ENCODE measurements at regions not wholly inside any gene's neighbourhood (a gene's known extent, or its start where the extent isn't known, plus 50 kb on each side); places are given as distances from the start of the nearest gene placed in this dataset.

GRCh38 chr4:98801259-98801725, 127.6 kb downstream of the EIF4E start:
- DNase-seq (ENCODE audit: low read depth, low spot score), result no peak
- Histone ChIP-seq H3K9ac (ENCODE audit: insufficient read length) (no peak overlapping the region), H3K27ac (no peak overlapping the region), H3K9me3 (ENCODE audit: low read depth, low read length) (no peaks in the 10 kb centered on the region), H3K36me3 (ENCODE audit: insufficient read depth, low read length) (no peaks in the 10 kb centered on the region), H3K4me3 (no peak overlapping the region)
- TF ChIP-seq FOXP2 (optimal IDR thresholded peaks at IDR 0.05; ENCODE audit: control extremely low read depth, extremely low read length, insufficient read depth) (no peak), POLR2AphosphoS5 (IDR thresholded peaks at IDR 0.05; ENCODE audit: borderline replicate concordance, low read depth, low read length) (no peak), EZH2 (IDR thresholded peaks at IDR 0.05) (no peak)

GRCh38 chr4:98796991-98797390, 131.9 kb downstream of the EIF4E start:
- H3K27ac ChIP-seq, result peak overlapping the region; percentile 70
- no peak overlapping the region for H3K9ac ChIP-seq (ENCODE audit: insufficient read length)
- H3K9me3 ChIP-seq (ENCODE audit: low read depth, low read length), result no peaks in the 10 kb centered on the region
- peak; percentile 75 for DNase-seq (ENCODE audit: low read depth, low spot score)
- TF ChIP-seq FOXP2 (optimal IDR thresholded peaks at IDR 0.05; ENCODE audit: control extremely low read depth, extremely low read length, insufficient read depth) (no peak), POLR2AphosphoS5 (IDR thresholded peaks at IDR 0.05; ENCODE audit: borderline replicate concordance, low read depth, low read length) (no peak), EZH2 (IDR thresholded peaks at IDR 0.05) (no peak)
- H3K36me3 ChIP-seq (ENCODE audit: insufficient read depth, low read length), result no peaks in the 10 kb centered on the region
- peak overlapping the region; percentile 61 for H3K4me3 ChIP-seq

- Histone ChIP-seq H3K4me3 (no peak overlapping the region), H3K9me3 (ENCODE audit: low read depth, low read length) (no peaks in the 10 kb centered on the region), H3K9ac (ENCODE audit: insufficient read length) (no peak overlapping the region), H3K36me3 (ENCODE audit: insufficient read depth, low read length) (no peaks in the 10 kb centered on the region), H3K27ac (peak overlapping the region; percentile 62; the same call in 1 of the 2 replicates)
- peak; percentile 74 for DNase-seq (ENCODE audit: low read depth, low spot score)
- no peak for TF ChIP-seq POLR2AphosphoS5 (IDR thresholded peaks at IDR 0.05; ENCODE audit: borderline replicate concordance, low read depth, low read length)
- no peak for TF ChIP-seq EZH2 (IDR thresholded peaks at IDR 0.05)
- no peak for TF ChIP-seq FOXP2 (optimal IDR thresholded peaks at IDR 0.05; ENCODE audit: control extremely low read depth, extremely low read length, insufficient read depth)
Observed at GRCh38 chr4:98794565-98795205, 134.2 kb downstream of the EIF4E start.

GRCh38 chr4:98793658-98794057, 135.2 kb upstream of the TSPAN5 start:
- no peak for TF ChIP-seq FOXP2 (optimal IDR thresholded peaks at IDR 0.05; ENCODE audit: control extremely low read depth, extremely low read length, insufficient read depth)
- no peak for TF ChIP-seq EZH2 (IDR thresholded peaks at IDR 0.05)
- no peak for TF ChIP-seq POLR2AphosphoS5 (IDR thresholded peaks at IDR 0.05; ENCODE audit: borderline replicate concordance, low read depth, low read length)
- no peaks in the 10 kb centered on the region for H3K36me3 ChIP-seq (ENCODE audit: insufficient read depth, low read length)
- no peak overlapping the region for H3K27ac ChIP-seq
- DNase-seq (ENCODE audit: low read depth, low spot score), result no peak
- no peak overlapping the region for H3K9ac ChIP-seq (ENCODE audit: insufficient read length)
- H3K9me3 ChIP-seq (ENCODE audit: low read depth, low read length), result no peaks in the 10 kb centered on the region
- no peak overlapping the region for H3K4me3 ChIP-seq

GRCh38 chr4:98786866-98787265, 128.5 kb upstream of the TSPAN5 start:
- DNase-seq (ENCODE audit: low read depth, low spot score), result no peak
- Histone ChIP-seq H3K4me3 (no peak overlapping the region), H3K9me3 (ENCODE audit: low read depth, low read length) (no peaks in the 10 kb centered on the region), H3K9ac (ENCODE audit: insufficient read length) (no peak overlapping the region), H3K27ac (no peak overlapping the region), H3K36me3 (ENCODE audit: insufficient read depth, low read length) (no peaks in the 10 kb centered on the region)
- TF ChIP-seq FOXP2 (optimal IDR thresholded peaks at IDR 0.05; ENCODE audit: control extremely low read depth, extremely low read length, insufficient read depth) (no peak), EZH2 (IDR thresholded peaks at IDR 0.05) (no peak), POLR2AphosphoS5 (IDR thresholded peaks at IDR 0.05; ENCODE audit: borderline replicate concordance, low read depth, low read length) (no peak)

GRCh38 chr4:98784947-98785706, 126.7 kb upstream of the TSPAN5 start:
- no peak for TF ChIP-seq FOXP2 (optimal IDR thresholded peaks at IDR 0.05; ENCODE audit: control extremely low read depth, extremely low read length, insufficient read depth)
- no peak for TF ChIP-seq POLR2AphosphoS5 (IDR thresholded peaks at IDR 0.05; ENCODE audit: borderline replicate concordance, low read depth, low read length)
- TF ChIP-seq EZH2 (IDR thresholded peaks at IDR 0.05), result no peak
- no peak overlapping the region for H3K4me3 ChIP-seq
- no peaks in the 10 kb centered on the region for H3K36me3 ChIP-seq (ENCODE audit: insufficient read depth, low read length)
- H3K27ac ChIP-seq, result no peak overlapping the region
- no peaks in the 10 kb centered on the region for H3K9me3 ChIP-seq (ENCODE audit: low read depth, low read length)
- DNase-seq (ENCODE audit: low read depth, low spot score), result no peak
- H3K9ac ChIP-seq (ENCODE audit: insufficient read length), result no peak overlapping the region

GRCh38 chr4:98781641-98782357, 123.4 kb upstream of the TSPAN5 start:
- no peak for TF ChIP-seq EZH2 (IDR thresholded peaks at IDR 0.05)
- TF ChIP-seq POLR2AphosphoS5 (IDR thresholded peaks at IDR 0.05; ENCODE audit: borderline replicate concordance, low read depth, low read length), result no peak
- TF ChIP-seq FOXP2 (optimal IDR thresholded peaks at IDR 0.05; ENCODE audit: control extremely low read depth, extremely low read length, insufficient read depth), result no peak
- no peaks in the 10 kb centered on the region for H3K9me3 ChIP-seq (ENCODE audit: low read depth, low read length)
- H3K36me3 ChIP-seq (ENCODE audit: insufficient read depth, low read length), result no peaks in the 10 kb centered on the region
- no peak overlapping the region for H3K4me3 ChIP-seq
- no peak overlapping the region for H3K27ac ChIP-seq
- DNase-seq (ENCODE audit: low read depth, low spot score), result no peak
- H3K9ac ChIP-seq (ENCODE audit: insufficient read length), result no peak overlapping the region

GRCh38 chr4:98780926-98781325, 122.5 kb upstream of the TSPAN5 start:
- Histone ChIP-seq H3K36me3 (ENCODE audit: insufficient read depth, low read length) (no peaks in the 10 kb centered on the region), H3K27ac (no peak overlapping the region), H3K9me3 (ENCODE audit: low read depth, low read length) (no peaks in the 10 kb centered on the region), H3K4me3 (no peak overlapping the region), H3K9ac (ENCODE audit: insufficient read length) (no peak overlapping the region)
- DNase-seq (ENCODE audit: low read depth, low spot score), result no peak
- TF ChIP-seq EZH2 (IDR thresholded peaks at IDR 0.05), result no peak
- no peak for TF ChIP-seq POLR2AphosphoS5 (IDR thresholded peaks at IDR 0.05; ENCODE audit: borderline replicate concordance, low read depth, low read length)
- no peak for TF ChIP-seq FOXP2 (optimal IDR thresholded peaks at IDR 0.05; ENCODE audit: control extremely low read depth, extremely low read length, insufficient read depth)
